ENCODE measurements at regions not wholly inside any gene's neighbourhood (a gene's known extent, or its start where the extent isn't known, plus 50 kb on each side); places are given as distances from the start of the nearest gene placed in this dataset.

GRCh38 chr6:106750142-106750918, 121.0 kb downstream of the QRSL1 start (continued):
- TF ChIP-seq, protein P1, sequence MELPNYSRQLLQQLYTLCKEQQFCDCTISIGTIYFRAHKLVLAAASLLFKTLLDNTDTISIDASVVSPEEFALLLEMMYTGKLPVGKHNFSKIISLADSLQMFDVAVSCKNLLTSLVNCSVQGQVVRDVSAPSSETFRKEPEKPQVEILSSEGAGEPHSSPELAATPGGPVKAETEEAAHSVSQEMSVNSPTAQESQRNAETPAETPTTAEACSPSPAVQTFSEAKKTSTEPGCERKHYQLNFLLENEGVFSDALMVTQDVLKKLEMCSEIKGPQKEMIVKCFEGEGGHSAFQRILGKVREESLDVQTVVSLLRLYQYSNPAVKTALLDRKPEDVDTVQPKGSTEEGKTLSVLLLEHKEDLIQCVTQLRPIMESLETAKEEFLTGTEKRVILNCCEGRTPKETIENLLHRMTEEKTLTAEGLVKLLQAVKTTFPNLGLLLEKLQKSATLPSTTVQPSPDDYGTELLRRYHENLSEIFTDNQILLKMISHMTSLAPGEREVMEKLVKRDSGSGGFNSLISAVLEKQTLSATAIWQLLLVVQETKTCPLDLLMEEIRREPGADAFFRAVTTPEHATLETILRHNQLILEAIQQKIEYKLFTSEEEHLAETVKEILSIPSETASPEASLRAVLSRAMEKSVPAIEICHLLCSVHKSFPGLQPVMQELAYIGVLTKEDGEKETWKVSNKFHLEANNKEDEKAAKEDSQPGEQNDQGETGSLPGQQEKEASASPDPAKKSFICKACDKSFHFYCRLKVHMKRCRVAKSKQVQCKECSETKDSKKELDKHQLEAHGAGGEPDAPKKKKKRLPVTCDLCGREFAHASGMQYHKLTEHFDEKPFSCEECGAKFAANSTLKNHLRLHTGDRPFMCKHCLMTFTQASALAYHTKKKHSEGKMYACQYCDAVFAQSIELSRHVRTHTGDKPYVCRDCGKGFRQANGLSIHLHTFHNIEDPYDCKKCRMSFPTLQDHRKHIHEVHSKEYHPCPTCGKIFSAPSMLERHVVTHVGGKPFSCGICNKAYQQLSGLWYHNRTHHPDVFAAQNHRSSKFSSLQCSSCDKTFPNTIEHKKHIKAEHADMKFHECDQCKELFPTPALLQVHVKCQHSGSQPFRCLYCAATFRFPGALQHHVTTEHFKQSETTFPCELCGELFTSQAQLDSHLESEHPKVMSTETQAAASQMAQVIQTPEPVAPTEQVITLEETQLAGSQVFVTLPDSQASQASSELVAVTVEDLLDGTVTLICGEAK (IDR thresholded peaks at IDR 0.05; ENCODE audit: borderline replicate concordance): no peak
- TF ChIP-seq ZNF384 (IDR thresholded peaks at IDR 0.05; ENCODE audit: borderline replicate concordance, low read depth, low read length): no peak
- TF ChIP-seq RAD51 (IDR thresholded peaks at IDR 0.05): no peak
- TF ChIP-seq YBX1 (IDR thresholded peaks at IDR 0.05): no peak
- no peak for TF ChIP-seq CEBPB (IDR thresholded peaks at IDR 0.05; ENCODE audit: borderline replicate concordance in 1 of 2, low read depth in 2 of 2, low read length in 2 of 2)
- TF ChIP-seq, protein P2, sequence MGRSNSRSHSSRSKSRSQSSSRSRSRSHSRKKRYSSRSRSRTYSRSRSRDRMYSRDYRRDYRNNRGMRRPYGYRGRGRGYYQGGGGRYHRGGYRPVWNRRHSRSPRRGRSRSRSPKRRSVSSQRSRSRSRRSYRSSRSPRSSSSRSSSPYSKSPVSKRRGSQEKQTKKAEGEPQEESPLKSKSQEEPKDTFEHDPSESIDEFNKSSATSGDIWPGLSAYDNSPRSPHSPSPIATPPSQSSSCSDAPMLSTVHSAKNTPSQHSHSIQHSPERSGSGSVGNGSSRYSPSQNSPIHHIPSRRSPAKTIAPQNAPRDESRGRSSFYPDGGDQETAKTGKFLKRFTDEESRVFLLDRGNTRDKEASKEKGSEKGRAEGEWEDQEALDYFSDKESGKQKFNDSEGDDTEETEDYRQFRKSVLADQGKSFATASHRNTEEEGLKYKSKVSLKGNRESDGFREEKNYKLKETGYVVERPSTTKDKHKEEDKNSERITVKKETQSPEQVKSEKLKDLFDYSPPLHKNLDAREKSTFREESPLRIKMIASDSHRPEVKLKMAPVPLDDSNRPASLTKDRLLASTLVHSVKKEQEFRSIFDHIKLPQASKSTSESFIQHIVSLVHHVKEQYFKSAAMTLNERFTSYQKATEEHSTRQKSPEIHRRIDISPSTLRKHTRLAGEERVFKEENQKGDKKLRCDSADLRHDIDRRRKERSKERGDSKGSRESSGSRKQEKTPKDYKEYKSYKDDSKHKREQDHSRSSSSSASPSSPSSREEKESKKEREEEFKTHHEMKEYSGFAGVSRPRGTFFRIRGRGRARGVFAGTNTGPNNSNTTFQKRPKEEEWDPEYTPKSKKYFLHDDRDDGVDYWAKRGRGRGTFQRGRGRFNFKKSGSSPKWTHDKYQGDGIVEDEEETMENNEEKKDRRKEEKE (IDR thresholded peaks at IDR 0.05): no peak
- no peak for TF ChIP-seq SIN3A (IDR thresholded peaks at IDR 0.05; ENCODE audit: low read depth, low read length)
